ENCODE measurements at regions not wholly inside any gene's neighbourhood (a gene's known extent, or its start where the extent isn't known, plus 50 kb on each side); places are given as distances from the start of the nearest gene placed in this dataset.

- Histone ChIP-seq H4K20me1 (ENCODE audit: control insufficient read depth, insufficient read depth, low read length, poor library complexity, severe bottlenecking) (no peaks in the 10 kb centered on the region), H3K9me3 (ENCODE audit: control extremely low read depth in 1 of 3, control insufficient read depth in 2 of 3, insufficient read depth in 1 of 3, low read length in 2 of 3) (no peaks in the 10 kb centered on the region), H3K79me2 (ENCODE audit: control insufficient read depth, insufficient read depth, low read length) (no peaks in the 10 kb centered on the region), H3K36me3 (replicated peaks in 1 of 2; ENCODE audit: control extremely low read depth in 1 of 2, control insufficient read depth in 1 of 2, extremely low read depth in 1 of 2, insufficient read depth in 2 of 2, low read length in 1 of 2) (no peaks in the 10 kb centered on the region), H2AFZ (ENCODE audit: insufficient read depth, low read depth, low read length, poor library complexity, severe bottlenecking) (no peak overlapping the region), H3K27me3 (replicated peaks in 1 of 4; ENCODE audit: control extremely low read depth in 1 of 4, control insufficient read depth in 3 of 4, insufficient read depth in 4 of 4, low read length in 3 of 4) (no peaks in the 10 kb centered on the region), H3K4me2 (replicated peaks; ENCODE audit: low read depth, low read length, poor library complexity, severe bottlenecking) (no peak overlapping the region), H3K4me3 (ENCODE audit: control extremely low read depth in 1 of 5, extremely low read depth in 1 of 5, insufficient read depth in 1 of 5, low read depth in 2 of 5, low read length in 4 of 5) (no peak overlapping the region), H3K4me1 (ENCODE audit: control insufficient read depth in 2 of 2, insufficient read depth in 2 of 2, low read length in 2 of 2) (peaks cover 10 to 14% of the 10 kb centered on the region in 2 donors), H3K27ac (ENCODE audit: low read length in 2 of 2) (no peak overlapping the region), H3K9ac (ENCODE audit: low read length) (no peak overlapping the region)
- WGBS (ENCODE audit: insufficient coverage), result 100% methylated on average over 2 of the region's 2 CpGs
- Mint-ChIP-seq H3K9me3 (ENCODE audit: insufficient read depth) (no peaks in the 10 kb centered on the region), H3K4me1 (peaks cover 30% of the 10 kb centered on the region), H3K27me3 (no peaks in the 10 kb centered on the region), H3K4me3 (no peak overlapping the region), H3K27ac (no peak overlapping the region)
- POLR2A ChIA-PET, result no interaction called here
- intact Hi-C loops (cut with micrococcal nuclease), result no loop called here
- CTCF ChIA-PET, result interaction anchor here (1.1 kb wide), 1 partner anchor 1159 kb away, joined by 3 read pairs; no protein-coding TSS in a partner anchor
- ATAC-seq (ENCODE audit: low read depth), result no peak
- TF ChIP-seq EZH2 (IDR thresholded peaks at IDR 0.05; ENCODE audit: borderline replicate concordance, insufficient read depth, low read depth, low read length, poor library complexity, severe bottlenecking), result no peak
- TF ChIP-seq, protein P1, sequence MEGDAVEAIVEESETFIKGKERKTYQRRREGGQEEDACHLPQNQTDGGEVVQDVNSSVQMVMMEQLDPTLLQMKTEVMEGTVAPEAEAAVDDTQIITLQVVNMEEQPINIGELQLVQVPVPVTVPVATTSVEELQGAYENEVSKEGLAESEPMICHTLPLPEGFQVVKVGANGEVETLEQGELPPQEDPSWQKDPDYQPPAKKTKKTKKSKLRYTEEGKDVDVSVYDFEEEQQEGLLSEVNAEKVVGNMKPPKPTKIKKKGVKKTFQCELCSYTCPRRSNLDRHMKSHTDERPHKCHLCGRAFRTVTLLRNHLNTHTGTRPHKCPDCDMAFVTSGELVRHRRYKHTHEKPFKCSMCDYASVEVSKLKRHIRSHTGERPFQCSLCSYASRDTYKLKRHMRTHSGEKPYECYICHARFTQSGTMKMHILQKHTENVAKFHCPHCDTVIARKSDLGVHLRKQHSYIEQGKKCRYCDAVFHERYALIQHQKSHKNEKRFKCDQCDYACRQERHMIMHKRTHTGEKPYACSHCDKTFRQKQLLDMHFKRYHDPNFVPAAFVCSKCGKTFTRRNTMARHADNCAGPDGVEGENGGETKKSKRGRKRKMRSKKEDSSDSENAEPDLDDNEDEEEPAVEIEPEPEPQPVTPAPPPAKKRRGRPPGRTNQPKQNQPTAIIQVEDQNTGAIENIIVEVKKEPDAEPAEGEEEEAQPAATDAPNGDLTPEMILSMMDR (IDR thresholded peaks at IDR 0.05), result no peak
- no peak for DNase-seq
Measured at GRCh38 chr2:144593803-144594202, 73.9 kb upstream of the ZEB2 start.

- no peaks in the 10 kb centered on the region for H3K9me3 ChIP-seq (ENCODE audit: control extremely low read depth in 1 of 3, control insufficient read depth in 2 of 3, insufficient read depth in 1 of 3, low read length in 2 of 3)
- no peak overlapping the region for H3K27ac ChIP-seq (ENCODE audit: low read length in 2 of 2)
- no peak overlapping the region for H3K9ac ChIP-seq (ENCODE audit: low read length)
- ChIA-PET POLR2A (no interaction called here), CTCF (interaction anchor here (0.7 kb wide), 1 partner anchor 99 kb away, joined by 4 read pairs; no protein-coding TSS in a partner anchor)
- TF ChIP-seq, protein P1 (IDR thresholded peaks at IDR 0.05), result no peak
- no peak for TF ChIP-seq EZH2 (IDR thresholded peaks at IDR 0.05; ENCODE audit: borderline replicate concordance, insufficient read depth, low read depth, low read length, poor library complexity, severe bottlenecking)
- 100% methylated on average over 1 of the region's 8 CpGs for WGBS (ENCODE audit: insufficient coverage)
- no peak overlapping the region for H3K4me2 ChIP-seq (replicated peaks; ENCODE audit: low read depth, low read length, poor library complexity, severe bottlenecking)
- ATAC-seq (ENCODE audit: low read depth) (no peak), DNase-seq (no peak)
- Mint-ChIP-seq H3K27ac (no peak overlapping the region), H3K27me3 (no peaks in the 10 kb centered on the region), H3K4me3 (no peak overlapping the region), H3K9me3 (ENCODE audit: insufficient read depth) (no peaks in the 10 kb centered on the region), H3K4me1 (peaks cover 28% of the 10 kb centered on the region)
- peaks cover 10 to 14% of the 10 kb centered on the region in 2 donors for H3K4me1 ChIP-seq (ENCODE audit: control insufficient read depth in 2 of 2, insufficient read depth in 2 of 2, low read length in 2 of 2)
- intact Hi-C loops (cut with micrococcal nuclease), result no loop called here
- no peaks in the 10 kb centered on the region for H3K36me3 ChIP-seq (replicated peaks in 1 of 2; ENCODE audit: control extremely low read depth in 1 of 2, control insufficient read depth in 1 of 2, extremely low read depth in 1 of 2, insufficient read depth in 2 of 2, low read length in 1 of 2)
- H3K79me2 ChIP-seq (ENCODE audit: control insufficient read depth, insufficient read depth, low read length), result no peaks in the 10 kb centered on the region
- no peak overlapping the region for H3K4me3 ChIP-seq (ENCODE audit: control extremely low read depth in 1 of 5, extremely low read depth in 1 of 5, insufficient read depth in 1 of 5, low read depth in 2 of 5, low read length in 4 of 5)
- no peaks in the 10 kb centered on the region for H4K20me1 ChIP-seq (ENCODE audit: control insufficient read depth, insufficient read depth, low read length, poor library complexity, severe bottlenecking)
- no peaks in the 10 kb centered on the region for H3K27me3 ChIP-seq (replicated peaks in 1 of 4; ENCODE audit: control extremely low read depth in 1 of 4, control insufficient read depth in 3 of 4, insufficient read depth in 4 of 4, low read length in 3 of 4)
- no peak overlapping the region for H2AFZ ChIP-seq (ENCODE audit: insufficient read depth, low read depth, low read length, poor library complexity, severe bottlenecking)
Measured at GRCh38 chr2:144592500-144593256, 72.8 kb upstream of the ZEB2 start.
